KMS-11 (cell line): ENCODE measurements at regions not wholly inside any gene's neighbourhood (a gene's known extent, or its start where the extent isn't known, plus 50 kb on each side); places are given as distances from the start of the nearest gene placed in this dataset.

Experiments used
- H2AFZ ChIP-seq: fragments of 200-600 bp; sonication (generic); 2 replicates; pipeline ENCODE4 v1.6.1; 2016; ENCODE audit warnings: antibody characterized with exemption, mixed run types, low read depth
- H3K27ac ChIP-seq: fragments of 200-600 bp; sonication (generic); 2 replicates; pipeline ENCODE4 v1.6.1; 2016; ENCODE audit warnings: mild to moderate bottlenecking, mixed run types
- H3K27me3 ChIP-seq: fragments of 200-600 bp; sonication (generic); 2 replicates; pipeline ENCODE4 v1.6.1; 2017; ENCODE audit warnings: mild to moderate bottlenecking, low read depth, mixed run types, moderate library complexity; ENCODE audit not compliant: insufficient read depth
- H3K36me3 ChIP-seq: fragments of 200-600 bp; sonication (generic); 2 replicates; pipeline ENCODE4 v1.6.1; 2017; ENCODE audit warnings: mild to moderate bottlenecking, mixed run types; ENCODE audit not compliant: insufficient read depth
- H3K4me1 ChIP-seq: fragments of 200-600 bp; sonication (generic); 2 replicates; pipeline ENCODE4 v1.6.1; 2016; ENCODE audit warnings: mild to moderate bottlenecking, low read depth, mixed run types; ENCODE audit not compliant: poor library complexity, severe bottlenecking
- H3K4me2 ChIP-seq: fragments of 200-600 bp; sonication (generic); 2 replicates; pipeline ENCODE4 v1.7.0; 2016; ENCODE audit warnings: mild to moderate bottlenecking, mixed run types
- H3K4me3 ChIP-seq: fragments of 200-600 bp; sonication (generic); IDR thresholded peaks from 2 replicates; pipeline ENCODE4 v1.6.1; 2017; ENCODE audit warnings: low read depth, low read length, mixed read lengths; ENCODE audit not compliant: insufficient read depth
- H3K79me2 ChIP-seq: fragments of 200-600 bp; sonication (generic); 2 replicates; pipeline ENCODE4 v1.6.1; 2016; ENCODE audit warnings: low read depth, mixed run types; ENCODE audit not compliant: insufficient read depth
- H3K9ac ChIP-seq: fragments of 200-600 bp; sonication (generic); 2 replicates; pipeline ENCODE4 v1.6.1; 2016; ENCODE audit warnings: mild to moderate bottlenecking, mixed run types
- H4K20me1 ChIP-seq: fragments of 200-600 bp; sonication (generic); 2 replicates; pipeline ENCODE4 v1.6.1; 2016; ENCODE audit warnings: mild to moderate bottlenecking, mixed run types; ENCODE audit not compliant: insufficient read depth
- TF ChIP-seq, protein P1 (sequence below): fragments of 200-600 bp; sonication (generic); conservative IDR thresholded peaks from 2 replicates; pipeline ENCODE4 v1.6.1; 2017; ENCODE audit warnings: low read depth, mild to moderate bottlenecking, antibody characterized with exemption, low read length, moderate library complexity, mixed read lengths

DNA sequence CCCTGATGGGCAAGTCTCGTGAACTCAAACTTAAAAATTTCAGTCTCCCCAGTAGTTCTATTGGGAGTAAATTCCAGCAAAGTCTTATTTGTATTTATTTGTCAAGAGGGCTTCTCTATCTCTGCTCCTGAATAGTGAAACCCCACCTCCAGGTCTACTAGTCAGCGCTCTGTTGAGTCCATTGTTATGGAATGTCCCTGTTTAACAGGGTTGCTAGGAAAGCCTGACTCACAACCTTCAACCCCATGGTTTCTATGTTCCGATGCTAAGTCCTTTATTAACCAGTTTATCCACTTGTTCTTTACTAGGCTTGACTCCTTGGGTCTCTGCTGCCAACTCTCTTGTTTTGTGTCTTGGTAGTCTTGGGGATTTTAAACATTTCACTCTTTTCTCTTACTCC, 250.7 kb upstream of the MYOCD start:
- Histone ChIP-seq H3K79me2 (no peaks in the 10 kb centered on the region), H3K27ac (no peak overlapping the region), H3K4me1 (no peaks in the 10 kb centered on the region), H3K4me3 (no peak overlapping the region), H3K36me3 (no peaks in the 10 kb centered on the region), H3K27me3 (no peaks in the 10 kb centered on the region), H3K4me2 (no peak overlapping the region), H4K20me1 (no peaks in the 10 kb centered on the region), H2AFZ (no peak overlapping the region), H3K9ac (no peak overlapping the region)
- TF ChIP-seq, protein P1, sequence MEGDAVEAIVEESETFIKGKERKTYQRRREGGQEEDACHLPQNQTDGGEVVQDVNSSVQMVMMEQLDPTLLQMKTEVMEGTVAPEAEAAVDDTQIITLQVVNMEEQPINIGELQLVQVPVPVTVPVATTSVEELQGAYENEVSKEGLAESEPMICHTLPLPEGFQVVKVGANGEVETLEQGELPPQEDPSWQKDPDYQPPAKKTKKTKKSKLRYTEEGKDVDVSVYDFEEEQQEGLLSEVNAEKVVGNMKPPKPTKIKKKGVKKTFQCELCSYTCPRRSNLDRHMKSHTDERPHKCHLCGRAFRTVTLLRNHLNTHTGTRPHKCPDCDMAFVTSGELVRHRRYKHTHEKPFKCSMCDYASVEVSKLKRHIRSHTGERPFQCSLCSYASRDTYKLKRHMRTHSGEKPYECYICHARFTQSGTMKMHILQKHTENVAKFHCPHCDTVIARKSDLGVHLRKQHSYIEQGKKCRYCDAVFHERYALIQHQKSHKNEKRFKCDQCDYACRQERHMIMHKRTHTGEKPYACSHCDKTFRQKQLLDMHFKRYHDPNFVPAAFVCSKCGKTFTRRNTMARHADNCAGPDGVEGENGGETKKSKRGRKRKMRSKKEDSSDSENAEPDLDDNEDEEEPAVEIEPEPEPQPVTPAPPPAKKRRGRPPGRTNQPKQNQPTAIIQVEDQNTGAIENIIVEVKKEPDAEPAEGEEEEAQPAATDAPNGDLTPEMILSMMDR = no peak

DNA sequence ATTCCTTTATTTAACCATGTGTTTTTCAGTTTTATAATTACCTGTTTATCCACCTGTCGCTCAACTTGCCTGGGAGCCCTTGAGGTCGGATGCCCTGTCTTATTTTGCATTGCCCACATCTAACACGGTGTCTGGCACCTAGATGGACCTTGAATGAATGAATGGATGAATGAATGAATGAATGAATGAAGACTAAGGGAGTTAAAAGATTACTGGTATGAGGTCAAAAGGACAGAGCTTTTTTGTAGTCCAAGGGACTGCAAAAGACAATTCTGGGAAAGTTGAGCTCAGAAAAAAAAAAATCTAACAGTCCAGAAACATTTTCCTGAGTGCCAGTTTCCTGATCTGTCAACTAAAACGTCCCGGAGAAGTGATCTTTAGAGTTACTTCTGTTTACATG, 244.6 kb upstream of the MYOCD start:
- no peaks in the 10 kb centered on the region for H4K20me1 ChIP-seq
- H3K79me2 ChIP-seq = no peaks in the 10 kb centered on the region
- no peaks in the 10 kb centered on the region for H3K4me1 ChIP-seq
- H3K27ac ChIP-seq = no peak overlapping the region
- TF ChIP-seq, protein P1 = no peak
- no peaks in the 10 kb centered on the region for H3K36me3 ChIP-seq
- H2AFZ ChIP-seq = no peak overlapping the region
- no peak overlapping the region for H3K4me3 ChIP-seq
- no peak overlapping the region for H3K9ac ChIP-seq
- no peaks in the 10 kb centered on the region for H3K27me3 ChIP-seq
- no peak overlapping the region for H3K4me2 ChIP-seq

GRCh38 chr17:12421646-12422306, 243.9 kb upstream of the MYOCD start:
- Histone ChIP-seq H3K27me3 (no peaks in the 10 kb centered on the region), H3K36me3 (no peaks in the 10 kb centered on the region), H4K20me1 (no peaks in the 10 kb centered on the region), H3K4me3 (no peak overlapping the region), H2AFZ (no peak overlapping the region), H3K9ac (no peak overlapping the region), H3K27ac (no peak overlapping the region), H3K4me2 (no peak overlapping the region), H3K4me1 (no peaks in the 10 kb centered on the region), H3K79me2 (no peaks in the 10 kb centered on the region)
- TF ChIP-seq, protein P1 = no peak

GRCh38 chr17:12422651-12423050, 243.0 kb upstream of the MYOCD start:
- Histone ChIP-seq H3K79me2 (no peaks in the 10 kb centered on the region), H3K27ac (no peak overlapping the region), H3K36me3 (no peaks in the 10 kb centered on the region), H3K4me2 (no peak overlapping the region), H4K20me1 (no peaks in the 10 kb centered on the region), H3K4me3 (no peak overlapping the region), H3K9ac (no peak overlapping the region), H2AFZ (no peak overlapping the region), H3K27me3 (no peaks in the 10 kb centered on the region), H3K4me1 (no peaks in the 10 kb centered on the region)
- TF ChIP-seq, protein P1 = no peak
